Uterus (tissue), 2 donors: ENCODE measurements at regions not wholly inside any gene's neighbourhood (a gene's known extent, or its start where the extent isn't known, plus 50 kb on each side); places are given as distances from the start of the nearest gene placed in this dataset.

Source experiments
- CTCF ChIP-seq, 4 experiments: fragments of 200-600 bp in 2 of 4; fragments of 450-650 bp in 2 of 4; sonication (generic) in 2 of 4; IDR thresholded peaks; one replicate each; pipeline ENCODE4 v1.5.1; 2016 to 2019; ENCODE audit warnings: antibody characterized with exemption in 4 of 4, mild to moderate bottlenecking in 2 of 4, moderate library complexity in 1 of 4
- POLR2A ChIP-seq, 2 donors: fragments of 450-650 bp; IDR thresholded peaks; one replicate each; pipeline ENCODE4 v1.6.1; 2016; ENCODE audit warnings: antibody characterized with exemption in 2 of 2, mild to moderate bottlenecking in 1 of 2, moderate library complexity in 1 of 2

DNA sequence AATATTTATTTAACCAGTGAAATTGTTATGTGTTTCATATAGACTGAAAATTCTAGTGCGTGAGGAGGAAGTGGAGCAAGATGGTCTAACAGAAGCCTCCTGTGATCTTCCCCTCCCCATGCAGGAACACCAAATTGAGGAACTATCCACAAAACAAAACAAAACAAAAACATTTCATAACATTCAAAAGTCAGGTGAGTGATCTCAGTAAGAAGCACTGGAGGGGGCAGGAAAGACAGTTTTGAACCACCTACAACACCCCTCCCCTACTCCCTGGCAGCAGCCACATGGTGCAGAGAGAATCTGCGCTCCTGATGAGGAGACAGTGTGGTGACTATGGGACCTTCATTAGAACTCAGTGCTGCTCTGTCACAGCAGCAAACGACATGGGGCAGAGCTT is 221.9 kb upstream of the SEMA3C start:
- no peak for TF ChIP-seq CTCF (IDR thresholded peaks at IDR 0.05)
- no peak for TF ChIP-seq POLR2A (IDR thresholded peaks at IDR 0.05)
